Astrocyte of the cerebellum (primary cell): ENCODE measurements at regions not wholly inside any gene's neighbourhood (a gene's known extent, or its start where the extent isn't known, plus 50 kb on each side); places are given as distances from the start of the nearest gene placed in this dataset.

Experiments used
- DNase-seq: peaks from one replicate; pipeline ENCODE4 v3.0.0-alpha.2; 2011; ENCODE audit warnings: low read depth
- H3K4me3 ChIP-seq: 2 replicates; pipeline ENCODE4 v1.5.1; 2011; ENCODE audit warnings: mild to moderate bottlenecking, low read depth, low read length, moderate library complexity
- in situ Hi-C: cut with HindIII; loops from 2 replicates; pipeline ENCODE4 v1.10.0; 2017; ENCODE audit warnings: low sequenced_read_pairs
- TF ChIP-seq, protein P1 (sequence below): IDR thresholded peaks from 2 replicates; pipeline ENCODE4 v1.5.1; 2012; ENCODE audit warnings: low read length, low read depth, moderate library complexity, mild to moderate bottlenecking; ENCODE audit errors: missing control alignments

DNA sequence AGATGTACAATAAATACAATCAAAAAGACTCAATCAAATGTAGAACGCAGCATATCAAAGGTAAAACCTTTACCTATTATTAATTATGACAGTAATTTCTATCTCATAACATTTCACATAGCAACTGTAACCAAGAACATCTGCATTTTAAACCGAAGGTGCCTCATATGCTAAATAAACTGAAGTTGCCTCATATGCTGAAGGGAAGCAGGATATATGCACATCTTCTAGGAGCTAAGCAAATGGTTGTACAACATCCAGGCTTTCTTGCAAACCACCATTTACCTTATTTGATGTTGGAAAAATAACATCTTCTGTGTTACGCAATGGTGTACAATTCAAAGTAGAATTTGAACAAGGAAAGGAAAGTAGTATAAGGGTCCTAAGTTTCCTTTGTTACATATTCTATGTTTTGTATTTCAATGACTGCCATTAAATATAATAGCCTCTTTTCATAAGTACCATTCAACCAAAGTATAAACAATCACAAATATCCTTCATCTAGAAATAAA, 145.9 kb downstream of the SATB1 start:
- H3K4me3 ChIP-seq: no peak overlapping the region
- in situ Hi-C loops: no loop called here
- no peak for DNase-seq
- TF ChIP-seq, protein P1, sequence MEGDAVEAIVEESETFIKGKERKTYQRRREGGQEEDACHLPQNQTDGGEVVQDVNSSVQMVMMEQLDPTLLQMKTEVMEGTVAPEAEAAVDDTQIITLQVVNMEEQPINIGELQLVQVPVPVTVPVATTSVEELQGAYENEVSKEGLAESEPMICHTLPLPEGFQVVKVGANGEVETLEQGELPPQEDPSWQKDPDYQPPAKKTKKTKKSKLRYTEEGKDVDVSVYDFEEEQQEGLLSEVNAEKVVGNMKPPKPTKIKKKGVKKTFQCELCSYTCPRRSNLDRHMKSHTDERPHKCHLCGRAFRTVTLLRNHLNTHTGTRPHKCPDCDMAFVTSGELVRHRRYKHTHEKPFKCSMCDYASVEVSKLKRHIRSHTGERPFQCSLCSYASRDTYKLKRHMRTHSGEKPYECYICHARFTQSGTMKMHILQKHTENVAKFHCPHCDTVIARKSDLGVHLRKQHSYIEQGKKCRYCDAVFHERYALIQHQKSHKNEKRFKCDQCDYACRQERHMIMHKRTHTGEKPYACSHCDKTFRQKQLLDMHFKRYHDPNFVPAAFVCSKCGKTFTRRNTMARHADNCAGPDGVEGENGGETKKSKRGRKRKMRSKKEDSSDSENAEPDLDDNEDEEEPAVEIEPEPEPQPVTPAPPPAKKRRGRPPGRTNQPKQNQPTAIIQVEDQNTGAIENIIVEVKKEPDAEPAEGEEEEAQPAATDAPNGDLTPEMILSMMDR: no peak

DNA sequence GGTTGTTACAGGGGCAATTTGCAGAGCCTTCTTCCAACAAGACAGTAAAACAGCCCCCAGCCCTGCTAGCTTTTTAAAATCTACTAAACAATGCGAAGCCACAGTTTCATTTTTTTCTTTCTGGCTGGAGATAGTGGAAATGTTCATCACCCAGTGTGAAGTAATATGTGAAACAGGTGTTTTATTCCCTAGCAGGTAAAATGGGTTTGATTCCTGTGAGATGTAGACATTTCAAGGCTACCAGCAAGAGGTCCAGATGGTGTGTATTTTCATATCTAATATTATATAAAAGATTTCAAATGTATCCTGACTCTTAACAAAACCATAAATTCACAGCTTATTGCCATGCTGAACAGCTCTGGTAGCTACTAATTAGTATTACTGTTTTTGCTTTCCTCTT, 160.3 kb downstream of the SATB1 start:
- no peak overlapping the region for H3K4me3 ChIP-seq
- TF ChIP-seq, protein P1: no peak
- in situ Hi-C loops: loop anchor here (5.0 kb wide), 1 partner anchor 63 kb away; no protein-coding TSS in a partner anchor
- no peak for DNase-seq

DNA sequence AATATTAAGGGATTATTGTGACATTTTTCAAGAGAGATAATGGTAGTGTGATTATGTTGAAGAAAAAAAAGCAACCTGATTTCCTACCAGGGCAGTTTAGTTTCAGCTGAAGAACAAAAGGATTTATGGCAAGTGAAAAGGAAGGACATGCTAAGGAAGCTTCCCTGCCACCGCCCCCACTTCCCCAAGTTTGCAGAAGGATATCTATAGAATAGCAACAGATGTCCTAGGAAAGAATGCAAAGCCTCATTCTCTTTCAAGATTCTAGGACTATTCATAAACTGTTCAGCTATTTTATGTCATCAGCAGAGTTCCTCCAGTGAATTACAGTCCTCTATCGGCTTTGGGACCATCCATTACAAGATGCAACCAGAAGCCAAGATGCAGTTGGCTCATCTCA, 160.8 kb downstream of the SATB1 start:
- in situ Hi-C loops: no loop called here
- TF ChIP-seq, protein P1: no peak
- DNase-seq: no peak
- H3K4me3 ChIP-seq: no peak overlapping the region

DNA sequence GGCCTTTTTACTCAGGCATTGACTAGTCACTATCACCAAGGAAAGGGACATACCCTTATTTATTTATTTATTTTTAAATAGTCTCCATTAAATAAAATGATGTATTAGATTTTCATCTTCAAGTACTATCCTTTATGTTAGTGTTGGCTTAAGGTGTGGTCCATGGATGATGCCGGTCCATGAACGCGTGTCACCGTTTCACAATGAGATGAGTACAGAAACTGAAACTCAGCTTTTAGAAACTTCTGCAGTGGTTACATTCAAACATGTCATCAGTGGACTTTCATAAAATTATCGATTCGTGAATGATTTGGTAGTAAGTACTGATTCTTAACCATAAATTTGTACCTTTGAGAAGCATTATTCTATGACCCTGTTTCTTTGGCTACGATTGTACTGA, 166.6 kb downstream of the SATB1 start:
- TF ChIP-seq, protein P1: no peak
- H3K4me3 ChIP-seq: no peak overlapping the region
- DNase-seq: no peak
- in situ Hi-C loops: no loop called here

DNA sequence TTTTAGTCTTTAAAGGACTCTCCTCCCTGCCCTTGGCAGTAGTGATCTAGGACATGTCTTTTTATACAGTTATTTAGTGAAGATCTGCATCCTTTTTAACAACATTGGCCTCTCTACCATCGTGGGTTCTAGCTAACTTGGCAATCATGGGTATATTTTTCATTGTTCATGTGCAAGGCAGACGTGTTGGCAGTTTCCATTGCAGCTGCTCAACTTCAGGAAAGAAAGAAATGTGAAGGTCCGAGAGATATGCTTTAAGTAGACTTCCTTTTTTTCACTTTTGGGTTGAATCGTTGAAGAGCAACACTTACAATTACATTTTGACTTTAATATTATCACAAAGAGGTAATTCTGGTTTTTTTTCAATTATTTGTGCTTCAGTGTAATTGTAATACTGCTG, 172.6 kb downstream of the SATB1 start:
- TF ChIP-seq, protein P1: no peak
- H3K4me3 ChIP-seq: no peak overlapping the region
- no peak for DNase-seq
- in situ Hi-C loops: no loop called here

DNA sequence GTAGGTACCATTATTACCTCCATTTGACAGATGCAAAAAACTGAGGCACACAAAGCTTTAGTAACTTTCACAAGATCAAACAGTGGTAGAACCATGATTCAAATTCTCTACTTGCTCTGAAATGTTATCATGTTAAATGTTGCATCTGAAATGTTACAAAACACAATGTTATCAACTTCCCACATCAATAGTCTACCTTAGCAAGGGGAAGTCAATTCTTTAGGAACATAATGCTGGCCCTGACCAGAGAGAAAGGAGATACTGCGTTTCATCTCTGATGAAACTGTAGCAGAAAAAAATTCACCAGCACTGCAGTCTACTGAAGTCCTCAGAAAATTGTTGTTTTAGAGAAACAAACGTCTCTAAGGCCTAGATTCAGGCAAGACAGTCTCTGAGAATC, 174.1 kb downstream of the SATB1 start:
- DNase-seq: no peak
- no peak overlapping the region for H3K4me3 ChIP-seq
- TF ChIP-seq, protein P1: no peak
- in situ Hi-C loops: no loop called here
